ENCODE measurements at regions not wholly inside any gene's neighbourhood (a gene's known extent, or its start where the extent isn't known, plus 50 kb on each side); places are given as distances from the start of the nearest gene placed in this dataset.

- H3K4me1 ChIP-seq (ENCODE audit: insufficient read depth, low read length, severe bottlenecking) = no peaks in the 10 kb centered on the region
- no peaks in the 10 kb centered on the region for H3K36me3 ChIP-seq (ENCODE audit: insufficient read depth, low read length)
- H3F3A ChIP-seq (ENCODE audit: insufficient read depth, low read length) = no peaks in the 10 kb centered on the region
- no peaks in the 10 kb centered on the region for H3K79me2 ChIP-seq (ENCODE audit: insufficient read depth, low read length)
- no peaks in the 10 kb centered on the region for H3K27me3 ChIP-seq (ENCODE audit: insufficient read depth, low read length)
- no peaks in the 10 kb centered on the region for H3K9me2 ChIP-seq (ENCODE audit: low read depth, low read length)
- no peaks in the 10 kb centered on the region for H4K20me1 ChIP-seq (ENCODE audit: insufficient read depth, low read length)
- no peaks in the 10 kb centered on the region for H3K9me3 ChIP-seq (ENCODE audit: low read length)
- no peak overlapping the region for H2AFZ ChIP-seq (ENCODE audit: low read length)
- no peak overlapping the region for H3K4me2 ChIP-seq (ENCODE audit: low read length)
- no peak overlapping the region for H3K9ac ChIP-seq (ENCODE audit: low read length)
- no peak overlapping the region for H3K4me3 ChIP-seq (ENCODE audit: low read depth, low read length, poor library complexity, severe bottlenecking)
- TF ChIP-seq, protein P1, sequence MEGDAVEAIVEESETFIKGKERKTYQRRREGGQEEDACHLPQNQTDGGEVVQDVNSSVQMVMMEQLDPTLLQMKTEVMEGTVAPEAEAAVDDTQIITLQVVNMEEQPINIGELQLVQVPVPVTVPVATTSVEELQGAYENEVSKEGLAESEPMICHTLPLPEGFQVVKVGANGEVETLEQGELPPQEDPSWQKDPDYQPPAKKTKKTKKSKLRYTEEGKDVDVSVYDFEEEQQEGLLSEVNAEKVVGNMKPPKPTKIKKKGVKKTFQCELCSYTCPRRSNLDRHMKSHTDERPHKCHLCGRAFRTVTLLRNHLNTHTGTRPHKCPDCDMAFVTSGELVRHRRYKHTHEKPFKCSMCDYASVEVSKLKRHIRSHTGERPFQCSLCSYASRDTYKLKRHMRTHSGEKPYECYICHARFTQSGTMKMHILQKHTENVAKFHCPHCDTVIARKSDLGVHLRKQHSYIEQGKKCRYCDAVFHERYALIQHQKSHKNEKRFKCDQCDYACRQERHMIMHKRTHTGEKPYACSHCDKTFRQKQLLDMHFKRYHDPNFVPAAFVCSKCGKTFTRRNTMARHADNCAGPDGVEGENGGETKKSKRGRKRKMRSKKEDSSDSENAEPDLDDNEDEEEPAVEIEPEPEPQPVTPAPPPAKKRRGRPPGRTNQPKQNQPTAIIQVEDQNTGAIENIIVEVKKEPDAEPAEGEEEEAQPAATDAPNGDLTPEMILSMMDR (IDR thresholded peaks at IDR 0.05; ENCODE audit: low read length) = no peak
- TF ChIP-seq EZH2 (IDR thresholded peaks at IDR 0.05; ENCODE audit: borderline replicate concordance, low read length) = no peak
- no peak overlapping the region for H3K27ac ChIP-seq (ENCODE audit: low read depth, low read length, poor library complexity, severe bottlenecking)
Observed at GRCh38 chr10:65320236-65321026, 1605.4 kb upstream of the LRRTM3 start.

DNA sequence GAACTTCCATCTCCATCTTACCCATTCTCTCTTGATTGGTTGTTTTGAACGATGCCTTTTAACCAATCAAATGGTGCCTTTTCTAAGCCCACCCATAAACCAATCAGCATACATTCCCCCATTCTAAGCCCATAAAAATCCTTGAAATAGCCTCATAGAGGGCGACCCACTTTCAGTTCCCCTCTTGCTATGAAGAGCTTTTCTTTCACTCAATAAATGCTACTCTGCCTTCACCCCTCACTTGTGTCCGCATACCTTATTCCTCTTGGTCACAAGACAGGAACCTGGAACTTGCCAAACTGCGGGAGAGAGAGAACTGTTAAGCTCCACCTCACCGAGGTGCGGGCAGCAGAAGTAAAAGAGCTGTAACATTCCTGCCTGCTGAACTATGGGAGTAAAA is 1602.0 kb upstream of the LRRTM3 start:
- no peaks in the 10 kb centered on the region for H3K27me3 ChIP-seq (ENCODE audit: insufficient read depth, low read length)
- TF ChIP-seq, protein P1 (IDR thresholded peaks at IDR 0.05; ENCODE audit: low read length) = no peak
- no peak for TF ChIP-seq EZH2 (IDR thresholded peaks at IDR 0.05; ENCODE audit: borderline replicate concordance, low read length)
- H3K9ac ChIP-seq (ENCODE audit: low read length) = no peak overlapping the region
- H3K4me1 ChIP-seq (ENCODE audit: insufficient read depth, low read length, severe bottlenecking) = no peaks in the 10 kb centered on the region
- H3K9me3 ChIP-seq (ENCODE audit: low read length) = no peaks in the 10 kb centered on the region
- no peaks in the 10 kb centered on the region for H3K9me2 ChIP-seq (ENCODE audit: low read depth, low read length)
- no peak overlapping the region for H3K4me3 ChIP-seq (ENCODE audit: low read depth, low read length, poor library complexity, severe bottlenecking)
- H3F3A ChIP-seq (ENCODE audit: insufficient read depth, low read length) = no peaks in the 10 kb centered on the region
- H2AFZ ChIP-seq (ENCODE audit: low read length) = no peak overlapping the region
- no peak overlapping the region for H3K4me2 ChIP-seq (ENCODE audit: low read length)
- no peak overlapping the region for H3K27ac ChIP-seq (ENCODE audit: low read depth, low read length, poor library complexity, severe bottlenecking)
- H3K79me2 ChIP-seq (ENCODE audit: insufficient read depth, low read length) = no peaks in the 10 kb centered on the region
- no peaks in the 10 kb centered on the region for H4K20me1 ChIP-seq (ENCODE audit: insufficient read depth, low read length)
- H3K36me3 ChIP-seq (ENCODE audit: insufficient read depth, low read length) = no peaks in the 10 kb centered on the region

- no peaks in the 10 kb centered on the region for H4K20me1 ChIP-seq (ENCODE audit: insufficient read depth, low read length)
- H3K36me3 ChIP-seq (ENCODE audit: insufficient read depth, low read length) = no peaks in the 10 kb centered on the region
- H3K9me2 ChIP-seq (ENCODE audit: low read depth, low read length) = no peaks in the 10 kb centered on the region
- H3K4me1 ChIP-seq (ENCODE audit: insufficient read depth, low read length, severe bottlenecking) = no peaks in the 10 kb centered on the region
- no peak overlapping the region for H3K27ac ChIP-seq (ENCODE audit: low read depth, low read length, poor library complexity, severe bottlenecking)
- no peak overlapping the region for H3K9ac ChIP-seq (ENCODE audit: low read length)
- H3K4me3 ChIP-seq (ENCODE audit: low read depth, low read length, poor library complexity, severe bottlenecking) = no peak overlapping the region
- no peaks in the 10 kb centered on the region for H3K79me2 ChIP-seq (ENCODE audit: insufficient read depth, low read length)
- H3K9me3 ChIP-seq (ENCODE audit: low read length) = no peaks in the 10 kb centered on the region
- no peaks in the 10 kb centered on the region for H3K27me3 ChIP-seq (ENCODE audit: insufficient read depth, low read length)
- H3K4me2 ChIP-seq (ENCODE audit: low read length) = no peak overlapping the region
- H2AFZ ChIP-seq (ENCODE audit: low read length) = no peak overlapping the region
- H3F3A ChIP-seq (ENCODE audit: insufficient read depth, low read length) = no peaks in the 10 kb centered on the region
- TF ChIP-seq EZH2 (IDR thresholded peaks at IDR 0.05; ENCODE audit: borderline replicate concordance, low read length) = no peak
- TF ChIP-seq, protein P1 (IDR thresholded peaks at IDR 0.05; ENCODE audit: low read length) = no peak
Observed at GRCh38 chr10:65325913-65326312, 1599.9 kb upstream of the LRRTM3 start.
